Suprapubic skin (tissue), 2 donors: ENCODE measurements at regions not wholly inside any gene's neighbourhood (a gene's known extent, or its start where the extent isn't known, plus 50 kb on each side); places are given as distances from the start of the nearest gene placed in this dataset.

Experiments used
- EP300 ChIP-seq: sonication (generic); formaldehyde crosslinking; IDR thresholded peaks from one replicate; pipeline ENCODE4 v1.6.1; 2017; ENCODE audit warnings: antibody characterized with exemption
- POLR2A ChIP-seq, 2 donors: fragments of 450-650 bp; IDR thresholded peaks; one replicate each; pipeline ENCODE4 v1.6.1; 2017; ENCODE audit warnings: antibody characterized with exemption in 2 of 2, mild to moderate bottlenecking in 2 of 2, moderate library complexity in 2 of 2

DNA sequence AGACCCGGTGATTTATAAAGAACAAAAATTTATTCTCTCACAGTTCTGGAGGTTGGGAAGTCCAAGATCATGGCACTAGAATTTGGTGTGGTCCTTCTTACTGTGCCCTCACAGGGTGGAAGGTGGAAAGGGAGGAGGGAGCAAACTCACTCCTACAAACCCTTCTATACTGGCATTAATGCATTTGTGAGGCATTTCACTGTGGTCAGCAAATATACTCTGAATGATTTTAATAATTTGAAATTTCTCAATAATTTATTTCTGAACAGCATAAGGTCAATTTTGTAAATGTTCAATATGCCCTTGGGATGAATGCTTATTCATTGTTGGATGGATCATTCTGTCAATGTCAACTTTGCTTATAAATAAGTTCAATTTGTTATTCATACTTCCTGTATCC is 120.6 kb downstream of the GATA6 start:
- TF ChIP-seq POLR2A (IDR thresholded peaks at IDR 0.05): no peak
- no peak for TF ChIP-seq EP300
